Jurkat, Clone E6-1 (cell line): ENCODE measurements at regions not wholly inside any gene's neighbourhood (a gene's known extent, or its start where the extent isn't known, plus 50 kb on each side); places are given as distances from the start of the nearest gene placed in this dataset.
"Not testable (repeated sequence)": the region's sequence is repeated elsewhere in the genome, so short reads cannot be mapped to it uniquely, and the experiment has no call there.

Experiments
- DNase-seq: peaks from one replicate; pipeline ENCODE4 v3.0.0-alpha.2; 2011; ENCODE audit warnings: low read depth, low spot score
- H3K4me3 ChIP-seq: 2 replicates; pipeline ENCODE4 v1.5.1; 2011; ENCODE audit warnings: mild to moderate bottlenecking, low read length, control low read depth, moderate library complexity

DNA sequence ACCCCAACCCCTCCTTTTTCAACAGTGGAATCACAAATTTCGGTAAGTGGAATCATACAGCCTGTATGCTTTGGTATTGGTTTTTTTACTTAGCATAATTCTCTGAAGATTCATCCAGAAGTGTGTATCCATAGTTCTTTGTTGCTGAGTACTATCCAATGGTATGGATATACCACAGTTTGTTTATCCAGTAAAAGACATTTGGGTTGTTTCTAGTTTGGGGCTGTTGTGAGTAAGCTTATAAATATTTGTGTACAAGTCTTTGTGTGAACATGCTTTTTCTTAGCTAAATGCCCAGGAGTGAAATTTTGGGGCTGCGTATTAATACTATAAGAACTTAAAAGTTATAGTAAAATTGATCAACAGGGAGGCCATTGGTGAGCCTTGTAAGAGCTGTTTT, 57.5 kb upstream of the GC start:
- no peak for DNase-seq
- no peak overlapping the region for H3K4me3 ChIP-seq

DNA sequence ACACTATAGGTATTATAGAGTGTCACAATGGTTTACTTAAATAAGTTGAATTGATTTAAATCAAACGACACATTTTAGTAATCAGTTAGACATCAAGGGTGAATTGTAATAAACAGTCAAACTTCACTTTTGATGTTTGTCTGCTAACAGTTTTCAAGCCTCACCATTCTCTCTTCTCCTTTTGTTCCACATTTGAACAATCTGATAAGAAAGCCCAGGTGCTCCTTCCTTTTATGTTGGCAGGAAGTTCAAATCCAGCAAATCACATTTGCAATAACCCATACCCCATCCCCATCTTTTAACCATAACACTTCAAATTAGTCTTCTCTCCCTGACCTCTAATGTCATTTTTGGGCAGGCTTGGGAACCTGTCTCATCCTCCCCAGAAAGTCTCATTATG, 63.4 kb upstream of the GC start:
- peak; percentile 76 for DNase-seq
- H3K4me3 ChIP-seq, result no peak overlapping the region

DNA sequence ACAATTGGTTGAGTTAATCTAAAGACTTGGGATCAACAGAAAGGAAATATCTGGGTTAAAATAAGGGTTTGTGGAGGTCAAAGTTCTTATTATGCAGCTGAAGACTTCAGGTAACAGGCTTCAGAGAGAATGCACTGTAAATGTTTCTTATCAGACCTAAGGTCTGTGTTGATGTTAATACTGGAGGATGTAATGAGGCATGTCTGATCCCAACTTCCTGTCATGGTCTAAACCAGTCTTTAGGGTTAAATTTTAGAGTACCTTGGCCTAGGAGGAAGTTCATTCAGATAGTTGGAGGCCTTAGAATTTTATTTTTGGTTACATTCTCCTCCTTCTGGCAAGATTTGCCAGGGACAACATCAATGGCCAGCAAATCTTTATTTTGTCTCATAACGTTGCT, 72.1 kb upstream of the GC start:
- H3K4me3 ChIP-seq, result no peak overlapping the region
- DNase-seq, result no peak

DNA sequence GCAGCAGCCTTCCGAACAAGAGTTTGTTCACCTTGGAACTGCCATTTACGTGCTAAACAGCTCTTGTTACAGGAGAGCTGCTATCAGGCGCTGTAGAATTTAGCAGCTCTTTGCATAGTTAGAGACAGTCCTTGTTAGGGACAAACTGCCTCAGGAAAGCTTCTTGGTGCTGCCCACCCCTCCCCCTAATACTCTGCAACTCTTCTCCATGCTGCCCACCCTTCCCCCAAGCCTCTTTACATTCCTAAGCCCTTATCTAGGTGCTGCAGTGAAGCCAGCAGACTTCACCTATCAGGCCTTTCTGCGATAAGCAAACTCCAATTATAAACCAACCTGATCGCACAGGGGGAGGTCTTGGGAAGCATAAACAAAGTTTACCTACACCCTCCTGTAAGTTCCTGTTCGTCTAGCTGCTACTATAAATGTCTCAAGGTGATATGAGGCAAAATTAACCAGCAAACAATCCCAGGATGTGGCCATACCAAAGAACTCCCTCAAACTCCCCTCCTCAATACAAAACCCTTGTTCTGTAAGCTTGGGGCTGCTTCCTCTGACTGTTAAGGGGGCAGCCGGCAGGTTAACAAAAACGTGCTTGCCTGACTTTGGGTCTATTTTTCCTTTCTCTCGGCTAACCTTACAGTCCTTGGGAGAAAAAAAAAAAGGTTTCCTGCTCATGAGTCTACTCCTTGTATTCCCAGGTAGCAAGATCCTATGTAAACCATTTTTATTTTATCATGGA, 74.0 kb upstream of the GC start:
- no peak for DNase-seq
- no peak overlapping the region for H3K4me3 ChIP-seq

DNA sequence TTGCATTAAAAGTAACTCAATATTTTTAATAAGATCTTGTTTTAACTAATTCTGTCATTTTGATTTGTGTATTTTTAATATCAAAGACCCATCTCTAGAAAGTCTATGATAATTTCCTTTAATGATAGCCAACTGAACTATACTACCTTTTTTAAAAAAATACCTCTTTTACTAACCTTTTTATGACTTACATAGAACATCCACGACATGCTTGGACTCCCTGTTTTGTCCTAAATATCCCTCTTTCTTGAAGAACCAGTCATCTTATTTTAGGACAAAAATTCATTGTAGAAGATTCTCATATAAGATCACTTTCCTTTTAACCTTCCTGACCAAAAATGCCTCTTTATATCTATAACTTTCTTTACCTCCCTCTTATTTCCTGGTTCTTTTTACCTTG, 76.8 kb upstream of the GC start:
- DNase-seq, result peak; percentile 35
- no peak overlapping the region for H3K4me3 ChIP-seq

DNA sequence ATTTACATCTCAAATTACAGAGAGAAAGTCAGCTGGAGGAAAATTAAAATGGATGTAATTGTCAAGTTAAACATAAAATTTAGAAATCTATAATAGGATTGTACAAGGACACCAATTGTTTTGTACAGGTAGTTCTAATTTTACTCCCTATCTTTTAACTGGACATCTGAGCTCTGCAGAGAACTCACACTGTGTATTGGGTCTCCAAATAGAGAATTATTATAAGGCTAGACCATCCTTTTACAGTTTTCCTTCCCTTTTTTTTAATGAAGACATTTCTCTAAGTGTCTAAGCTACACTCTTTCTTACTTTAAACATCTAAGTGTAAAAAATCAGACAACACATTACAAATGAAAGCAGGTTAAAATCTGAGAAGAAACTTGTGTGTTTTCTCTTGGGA, 78.4 kb upstream of the GC start:
- no peak for DNase-seq
- H3K4me3 ChIP-seq, result no peak overlapping the region

DNA sequence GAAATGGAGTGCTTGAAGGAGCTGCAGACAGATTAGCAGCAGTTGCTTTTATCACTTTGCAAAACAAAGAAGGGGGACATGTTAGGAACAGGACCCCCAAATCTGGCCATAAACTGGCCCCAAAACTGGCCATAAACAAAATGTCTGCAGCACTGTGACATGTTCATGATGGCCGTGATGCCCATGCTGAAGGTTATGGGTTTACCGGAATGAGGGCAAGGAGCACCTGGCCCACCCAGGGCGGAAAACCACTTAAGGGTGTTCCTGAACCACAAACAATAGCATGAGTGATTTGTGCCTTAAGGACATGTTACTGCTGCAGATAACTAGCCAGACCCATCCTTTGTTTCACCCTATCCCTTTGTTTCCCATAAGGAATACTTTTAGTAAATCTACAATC, 79.6 kb upstream of the GC start:
- no peak overlapping the region for H3K4me3 ChIP-seq
- no peak for DNase-seq

DNA sequence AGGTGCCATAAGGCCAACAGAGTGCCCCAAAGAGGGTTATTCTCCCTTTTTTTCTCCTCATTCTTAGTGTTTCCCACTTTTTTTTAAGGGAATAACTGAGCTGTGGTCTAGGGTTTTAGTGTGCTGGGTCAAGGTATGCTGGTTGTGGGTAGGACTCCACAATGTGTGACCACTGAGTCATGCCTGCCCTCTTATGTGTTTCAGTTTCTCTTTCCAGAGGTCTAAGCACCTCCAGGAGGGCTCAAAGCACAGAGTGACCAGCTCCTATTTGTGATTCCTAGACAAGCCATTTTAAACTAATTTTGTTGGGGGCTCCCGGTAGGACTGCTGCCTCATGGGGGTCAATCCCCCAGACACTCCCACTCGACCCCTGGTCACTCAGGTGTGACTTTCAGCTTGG, 80.5 kb upstream of the GC start:
- no peak for DNase-seq
- H3K4me3 ChIP-seq, result no peak overlapping the region

DNA sequence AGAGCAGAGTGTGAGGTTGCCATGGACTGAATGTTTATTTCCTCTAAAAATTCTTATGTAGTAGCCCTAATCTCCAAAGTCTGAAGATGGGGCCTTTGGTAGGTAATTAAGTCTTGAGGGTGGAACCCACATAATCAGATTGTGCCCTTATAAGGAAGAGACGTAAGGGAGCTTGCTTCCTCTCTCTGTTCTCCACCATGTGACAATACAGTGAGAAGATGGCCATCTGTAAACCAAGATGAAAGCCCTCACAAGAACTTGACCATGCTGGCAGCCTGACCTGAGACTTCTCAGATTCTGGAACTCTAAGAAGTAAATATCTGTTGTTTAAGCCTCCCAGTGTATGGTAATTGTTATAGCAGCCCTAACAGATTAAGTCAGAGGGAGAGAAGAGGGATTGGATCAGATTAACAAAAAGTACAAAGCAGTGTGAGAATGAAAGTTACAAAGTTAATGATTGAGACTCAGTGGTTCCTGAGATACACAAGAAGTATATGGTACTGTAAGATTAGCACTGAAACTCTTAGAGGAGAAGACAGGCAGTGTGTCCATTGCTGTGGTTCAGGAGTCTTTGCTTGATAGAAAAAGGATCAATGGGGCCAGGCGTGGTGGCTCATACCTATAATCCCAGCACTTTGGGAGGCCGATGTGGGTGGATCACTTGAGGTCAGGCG, 82.5 kb upstream of the GC start:
- no peak overlapping the region for H3K4me3 ChIP-seq
- DNase-seq, result no peak

DNA sequence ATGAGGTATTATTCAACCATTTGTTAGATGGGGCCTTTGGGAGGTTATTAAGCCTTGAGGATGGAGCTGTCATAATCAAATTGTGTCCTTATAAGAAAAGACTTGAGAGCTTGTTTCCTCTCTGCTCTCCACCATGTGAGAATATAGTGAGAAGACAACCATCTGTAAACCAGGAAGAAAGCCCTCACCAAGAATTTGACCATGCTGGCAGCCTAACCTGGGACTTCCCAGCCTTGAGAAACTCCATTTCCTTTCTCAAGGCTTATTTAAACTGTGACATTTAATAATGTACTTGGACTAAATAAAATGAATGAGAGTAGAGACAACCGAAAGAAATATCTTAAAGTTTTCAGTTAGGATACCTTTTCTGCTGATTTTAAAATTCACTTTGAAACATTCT, 83.7 kb upstream of the GC start:
- no peak overlapping the region for H3K4me3 ChIP-seq
- DNase-seq, result no peak

DNA sequence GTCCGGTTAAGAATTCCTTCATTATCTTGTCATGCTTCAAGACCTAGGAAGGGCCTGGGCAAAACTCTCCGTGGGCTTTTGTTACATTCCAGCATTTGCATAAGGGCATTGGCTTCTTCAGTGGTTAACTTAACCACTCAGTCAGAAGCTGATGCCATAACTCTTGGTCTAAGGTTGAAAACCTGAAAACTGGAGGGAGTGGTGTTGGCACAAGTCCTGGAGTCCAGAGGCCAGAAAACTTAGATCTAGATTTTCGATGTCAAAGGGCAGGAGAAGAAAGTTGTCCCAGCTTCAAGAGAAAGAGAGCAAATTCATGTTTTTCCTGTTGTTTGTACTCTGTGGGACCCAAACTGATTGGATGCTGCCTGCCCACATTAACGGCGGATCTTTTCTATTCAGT, 86.6 kb upstream of the GC start:
- H3K4me3 ChIP-seq, result no peak overlapping the region
- DNase-seq, result no peak

DNA sequence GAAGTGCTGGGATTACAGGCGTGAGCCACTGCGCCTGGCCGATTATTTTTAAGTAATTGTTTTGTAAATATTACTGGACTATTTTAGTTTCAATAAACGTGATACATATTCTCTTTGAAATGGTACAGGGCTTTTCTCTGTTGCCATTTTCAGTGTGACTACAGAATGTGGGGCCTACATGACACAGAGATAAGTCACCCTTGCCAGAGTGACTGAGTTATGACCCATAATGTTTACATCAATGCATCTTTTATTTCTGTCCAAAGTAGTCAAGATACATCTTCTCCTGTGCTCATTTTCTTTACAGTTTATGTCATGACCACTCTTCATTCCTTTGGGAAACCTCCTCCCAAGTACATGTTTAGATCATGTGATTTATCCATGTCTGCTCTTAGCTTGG, 88.3 kb upstream of the GC start:
- DNase-seq, result no peak
- no peak overlapping the region for H3K4me3 ChIP-seq

DNA sequence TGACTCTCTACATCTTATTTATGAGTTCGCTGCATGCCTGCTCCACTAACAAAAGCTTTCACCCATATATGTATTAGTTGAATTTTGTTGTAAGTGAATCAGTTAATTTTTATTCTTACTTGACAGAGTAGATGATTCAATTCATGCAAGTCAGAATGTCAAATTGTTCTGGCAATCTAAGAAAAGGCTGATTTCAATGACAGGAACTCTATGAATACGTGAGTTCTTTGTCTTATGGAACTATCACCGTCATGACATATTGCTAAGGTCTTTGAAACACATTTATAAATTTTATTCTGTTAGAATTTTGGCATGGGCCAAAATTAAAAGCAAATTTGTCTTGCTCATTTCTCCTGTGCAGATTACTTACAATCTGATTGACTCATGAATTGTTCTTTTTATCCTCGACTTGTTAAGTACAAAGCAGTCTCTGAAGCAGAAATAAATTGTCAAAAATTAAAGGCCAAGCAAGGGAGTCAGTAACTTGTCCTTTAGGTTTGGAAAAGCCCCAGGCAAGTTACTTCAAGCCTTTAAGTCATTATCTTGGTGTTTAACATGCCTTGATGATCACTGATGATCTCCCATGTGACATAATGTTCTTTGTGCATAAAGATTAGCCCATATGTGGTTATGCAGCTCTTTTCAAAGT, 89.0 kb upstream of the GC start:
- DNase-seq, result no peak
- no peak overlapping the region for H3K4me3 ChIP-seq

DNA sequence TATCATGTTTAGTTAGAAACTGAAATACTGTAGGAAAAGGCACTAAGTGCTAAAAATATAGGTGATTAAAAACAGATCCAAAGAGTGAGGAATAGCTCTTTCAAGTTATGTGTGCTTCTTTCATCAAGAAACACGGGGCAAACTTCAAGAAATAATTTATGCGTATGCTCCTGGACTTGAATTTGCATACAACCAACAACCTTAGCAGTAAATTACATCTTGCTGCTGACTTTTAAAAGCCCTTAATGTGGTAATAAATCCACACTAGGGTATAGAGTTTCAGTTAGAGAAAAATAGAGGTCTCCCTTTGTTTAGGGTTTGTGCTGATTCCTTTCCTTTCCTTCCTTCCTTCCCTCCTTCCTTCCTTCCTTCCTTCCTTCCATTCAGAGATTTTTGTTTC, 94.5 kb upstream of the GC start:
- no peak for DNase-seq
- H3K4me3 ChIP-seq, result no peak overlapping the region

DNA sequence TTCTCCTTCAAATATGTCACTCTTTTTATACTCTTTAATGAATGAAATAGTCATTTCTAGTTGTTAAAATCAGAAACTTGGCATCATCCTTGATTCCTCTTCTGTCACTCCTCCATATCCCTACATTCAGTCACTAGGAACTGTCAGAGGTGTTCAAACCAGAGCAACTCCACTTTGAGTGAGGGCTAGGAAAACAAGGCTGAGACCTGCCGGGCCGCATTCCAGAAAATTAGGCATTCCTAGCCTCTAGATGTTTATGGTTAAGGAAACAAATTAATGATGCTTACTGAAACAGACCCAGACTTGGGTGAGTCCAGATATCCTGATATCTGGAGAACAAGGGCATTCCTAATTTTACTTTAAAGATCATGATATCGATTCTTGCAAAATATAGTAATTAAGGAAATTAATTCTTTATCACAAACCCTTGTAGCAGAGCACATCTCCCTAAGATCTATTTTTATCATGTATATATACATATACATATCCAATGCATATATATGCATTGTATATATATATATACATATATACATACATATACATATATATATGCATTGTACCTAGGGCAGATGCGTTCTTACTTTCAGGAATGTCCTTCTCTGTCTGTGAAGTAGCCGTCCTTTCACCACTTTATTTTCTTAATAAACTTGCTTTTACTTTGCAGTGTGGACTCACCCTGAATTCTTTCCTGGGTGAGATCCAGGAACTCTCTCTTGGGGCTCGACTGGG, 98.4 kb upstream of the GC start:
- H3K4me3 ChIP-seq, result no peak overlapping the region
- DNase-seq, result no peak

DNA sequence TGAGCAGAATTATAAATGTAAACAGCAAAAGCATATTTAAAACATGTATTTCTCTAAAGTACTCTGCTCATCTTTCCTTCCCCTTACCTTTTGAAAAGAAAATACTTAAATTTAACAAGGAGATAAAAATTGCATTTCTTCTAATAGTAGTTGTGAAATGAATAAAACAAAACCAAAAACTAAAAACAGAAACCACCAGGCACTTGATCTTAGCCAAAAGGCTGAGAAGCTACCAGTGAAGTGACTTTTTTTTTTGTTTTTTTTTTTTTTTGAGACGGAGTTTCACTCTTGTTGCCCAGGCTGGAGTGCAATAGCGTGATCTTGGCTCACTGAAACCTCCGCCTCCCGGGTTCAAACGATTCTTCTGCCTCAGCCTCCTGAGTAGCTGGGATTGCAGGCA, 116.5 kb upstream of the GC start:
- DNase-seq, H3K4me3 ChIP-seq: not testable (repeated sequence)

DNA sequence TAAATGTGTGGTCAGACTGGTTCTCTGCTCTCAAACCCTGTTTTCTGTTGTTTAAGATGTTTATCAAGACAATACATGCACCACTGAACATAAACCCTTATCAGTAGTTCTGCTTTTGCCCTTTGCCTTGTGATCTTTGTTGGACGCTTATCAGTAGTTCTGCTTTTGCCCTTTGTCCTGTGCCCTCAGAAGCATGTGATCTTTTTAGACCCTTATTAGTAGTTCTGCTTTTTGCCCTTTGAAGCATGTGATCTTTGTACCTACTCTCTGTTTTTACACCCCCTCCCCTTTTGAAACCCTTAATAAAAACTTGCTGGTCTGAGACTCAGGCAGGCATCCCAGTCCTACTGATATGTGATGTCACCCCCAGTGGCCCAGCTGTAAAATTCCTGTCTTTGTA, 121.7 kb upstream of the GC start:
- DNase-seq, H3K4me3 ChIP-seq: not testable (repeated sequence)

DNA sequence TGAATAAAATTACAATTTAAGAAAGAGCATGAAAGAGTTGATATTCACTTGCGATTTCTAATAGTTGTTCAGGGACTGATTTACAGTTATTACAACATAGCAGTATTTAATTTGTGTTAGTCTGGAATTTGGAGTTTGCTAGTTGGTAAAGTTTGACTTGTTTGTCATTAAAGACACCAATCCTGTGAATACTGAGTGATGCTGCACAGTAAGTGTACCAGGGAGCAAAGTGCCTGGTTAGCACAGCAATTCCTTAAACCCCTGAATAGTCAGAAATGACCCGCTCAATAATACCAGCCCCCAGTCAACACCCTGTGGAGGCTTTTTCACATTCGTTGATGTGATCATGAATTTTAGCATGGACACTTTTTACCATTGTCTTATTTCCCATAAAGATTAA, 122.2 kb upstream of the GC start:
- DNase-seq, result no peak
- no peak overlapping the region for H3K4me3 ChIP-seq

DNA sequence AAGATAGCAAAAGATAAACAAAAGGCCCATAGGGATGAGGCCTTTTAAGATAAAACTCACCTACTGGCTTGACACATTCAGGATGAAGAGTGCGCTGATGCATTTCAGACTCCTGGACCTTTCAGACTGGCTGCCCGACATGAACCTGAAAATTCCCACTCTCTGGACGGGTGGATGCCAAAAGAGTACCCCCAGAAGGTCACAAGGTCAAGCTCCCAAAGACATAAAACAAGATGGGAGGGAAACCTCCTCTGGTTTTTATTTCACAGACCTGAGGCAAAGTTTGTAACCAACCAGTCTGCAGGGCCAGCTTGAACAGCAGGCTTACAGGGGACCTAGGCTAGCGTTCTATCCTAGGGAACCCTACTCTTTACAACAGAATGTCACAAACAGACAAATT, 123.2 kb upstream of the GC start:
- DNase-seq, result no peak
- H3K4me3 ChIP-seq, result no peak overlapping the region

DNA sequence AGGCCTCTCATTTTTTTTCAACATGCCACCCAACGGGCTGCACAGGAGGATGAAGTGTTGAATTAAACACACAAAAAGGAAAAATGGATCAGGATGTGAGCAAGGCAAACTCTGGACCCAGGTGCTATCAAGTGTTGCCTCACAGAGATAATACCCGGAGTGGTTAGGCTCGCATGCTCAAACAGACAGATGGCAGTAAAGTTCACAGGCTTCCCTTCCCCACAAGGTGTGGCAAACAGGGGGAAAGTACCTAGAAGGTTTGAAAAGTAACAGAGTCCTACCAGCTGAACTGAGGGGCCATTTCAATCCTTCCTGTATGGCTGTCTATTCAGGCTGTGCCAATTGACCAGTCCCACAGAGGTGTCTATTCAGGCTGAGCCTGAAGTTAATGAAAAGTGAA, 123.9 kb upstream of the GC start:
- no peak for DNase-seq

More for the DNA sequence above, 123.9 kb upstream of the GC start:
- no peak overlapping the region for H3K4me3 ChIP-seq
